OCI-LY3 (cell line): ENCODE measurements at regions not wholly inside any gene's neighbourhood (a gene's known extent, or its start where the extent isn't known, plus 50 kb on each side); places are given as distances from the start of the nearest gene placed in this dataset.

Source experiments
- EZH2phosphoT487 ChIP-seq: fragments of 200-600 bp; shearing (Covaris generic); IDR thresholded peaks from 2 replicates; pipeline ENCODE4 v1.6.1; 2018; ENCODE audit warnings: antibody characterized with exemption, mixed run types, low read depth
- TF ChIP-seq, protein P1 (sequence below): fragments of 200-600, 300-600 bp; sonication (generic); IDR thresholded peaks from 2 replicates; pipeline ENCODE4 v1.5.1; 2014; ENCODE audit warnings: antibody characterized with exemption, low read length, low read depth

DNA sequence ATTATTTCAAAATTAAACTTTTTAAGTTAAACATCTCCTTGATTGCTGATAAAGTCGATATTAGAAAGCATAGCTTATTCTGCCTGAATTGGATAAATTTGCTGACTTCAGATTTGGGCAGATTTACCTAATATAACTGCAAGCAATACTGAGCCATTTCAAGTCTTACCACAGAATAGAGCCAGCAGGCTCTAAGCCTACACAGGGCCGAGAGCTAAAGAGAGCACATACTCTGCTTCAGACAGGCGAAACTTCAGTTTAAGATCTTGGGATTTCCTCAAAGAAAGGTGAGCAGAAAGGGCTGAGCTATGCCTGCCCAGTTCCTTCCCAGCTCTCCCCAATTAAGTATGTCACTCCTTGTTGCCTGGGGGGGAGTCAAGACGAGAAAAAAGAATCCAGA, 240.6 kb upstream of the NOCT start:
- TF ChIP-seq, protein P1, sequence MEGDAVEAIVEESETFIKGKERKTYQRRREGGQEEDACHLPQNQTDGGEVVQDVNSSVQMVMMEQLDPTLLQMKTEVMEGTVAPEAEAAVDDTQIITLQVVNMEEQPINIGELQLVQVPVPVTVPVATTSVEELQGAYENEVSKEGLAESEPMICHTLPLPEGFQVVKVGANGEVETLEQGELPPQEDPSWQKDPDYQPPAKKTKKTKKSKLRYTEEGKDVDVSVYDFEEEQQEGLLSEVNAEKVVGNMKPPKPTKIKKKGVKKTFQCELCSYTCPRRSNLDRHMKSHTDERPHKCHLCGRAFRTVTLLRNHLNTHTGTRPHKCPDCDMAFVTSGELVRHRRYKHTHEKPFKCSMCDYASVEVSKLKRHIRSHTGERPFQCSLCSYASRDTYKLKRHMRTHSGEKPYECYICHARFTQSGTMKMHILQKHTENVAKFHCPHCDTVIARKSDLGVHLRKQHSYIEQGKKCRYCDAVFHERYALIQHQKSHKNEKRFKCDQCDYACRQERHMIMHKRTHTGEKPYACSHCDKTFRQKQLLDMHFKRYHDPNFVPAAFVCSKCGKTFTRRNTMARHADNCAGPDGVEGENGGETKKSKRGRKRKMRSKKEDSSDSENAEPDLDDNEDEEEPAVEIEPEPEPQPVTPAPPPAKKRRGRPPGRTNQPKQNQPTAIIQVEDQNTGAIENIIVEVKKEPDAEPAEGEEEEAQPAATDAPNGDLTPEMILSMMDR = no peak
- no peak for TF ChIP-seq EZH2phosphoT487
